K562 (cell line): ENCODE measurements at regions not wholly inside any gene's neighbourhood (a gene's known extent, or its start where the extent isn't known, plus 50 kb on each side); places are given as distances from the start of the nearest gene placed in this dataset.

Source experiments
- KLF16 ChIP-seq: IDR thresholded peaks from 2 replicates; pipeline ENCODE4 v1.6.1; 2016; ENCODE audit warnings: antibody characterized with exemption
- NR3C1 ChIP-seq: sonication (generic); formaldehyde crosslinking; IDR thresholded peaks from 2 replicates; pipeline ENCODE4 v1.8.1; 2022; ENCODE audit warnings: missing genetic modification reagents
- REST ChIP-seq, 2 experiments: fragments of 450-650 bp; formaldehyde crosslinking in 1 of 2; IDR thresholded peaks; 2 replicates each; pipeline versions ENCODE4 v1.4.0 to v1.6.1; 2014 to 2020; ENCODE audit warnings: mild to moderate bottlenecking in 2 of 2, borderline replicate concordance in 1 of 2, low read depth in 1 of 2

- TF ChIP-seq REST (IDR thresholded peaks at IDR 0.05; ENCODE audit: borderline replicate concordance) (no peak), REST (CRISPR knock-in tag; IDR thresholded peaks at IDR 0.05; ENCODE audit: low read depth) (no peak), KLF16 (no peak), NR3C1 (CRISPR knock-in tag) (no peak)
Observed at GRCh38 chr14:50035214-50035613, 81.2 kb downstream of the VCPKMT start (continued).
